LoVo (cell line): ENCODE measurements at regions not wholly inside any gene's neighbourhood (a gene's known extent, or its start where the extent isn't known, plus 50 kb on each side); places are given as distances from the start of the nearest gene placed in this dataset.

Experiments used
- DNase-seq: peaks from one replicate; pipeline ENCODE4 v3.0.0-alpha.2; 2016; ENCODE audit warnings: low spot score

GRCh38 chr15:61682891-61683735 lies 377.1 kb downstream of the VPS13C start:
- no peak for DNase-seq

- DNase-seq, result no peak
These were observed 378.6 kb downstream of the VPS13C start for GRCh38 chr15:61681676-61682075.

GRCh38 chr15:61681038-61681418 lies 379.2 kb downstream of the VPS13C start:
- no peak for DNase-seq

GRCh38 chr15:61680260-61681037 lies 379.8 kb downstream of the VPS13C start:
- no peak for DNase-seq

- DNase-seq, result no peak
These were observed 388.5 kb downstream of the VPS13C start for GRCh38 chr15:61671736-61672135.

GRCh38 chr15:61668444-61668843 lies 391.8 kb downstream of the VPS13C start:
- DNase-seq, result no peak

- no peak for DNase-seq
These were observed 398.5 kb downstream of the VPS13C start for GRCh38 chr15:61661791-61662190.

- DNase-seq, result no peak
These were observed 399.7 kb downstream of the VPS13C start for GRCh38 chr15:61660579-61660978.

GRCh38 chr15:61659566-61660190 lies 400.6 kb downstream of the VPS13C start:
- DNase-seq, result no peak

GRCh38 chr15:61657461-61657860 lies 402.8 kb downstream of the VPS13C start:
- DNase-seq, result no peak

GRCh38 chr15:61656391-61656790 lies 403.9 kb downstream of the VPS13C start:
- no peak for DNase-seq

- no peak for DNase-seq
These were observed 404.4 kb downstream of the VPS13C start for GRCh38 chr15:61655881-61656280.

GRCh38 chr15:61654918-61655317 lies 405.3 kb downstream of the VPS13C start:
- DNase-seq, result no peak

- no peak for DNase-seq
These were observed 406.1 kb downstream of the VPS13C start for GRCh38 chr15:61654002-61654740.

GRCh38 chr15:61653110-61653509 lies 407.1 kb downstream of the VPS13C start:
- no peak for DNase-seq

GRCh38 chr15:61651267-61651666 lies 409.0 kb downstream of the VPS13C start:
- no peak for DNase-seq

GRCh38 chr15:61649046-61649445 lies 411.2 kb downstream of the VPS13C start:
- no peak for DNase-seq

GRCh38 chr15:61644550-61644949 lies 415.4 kb upstream of the RORA start:
- DNase-seq, result no peak

- DNase-seq, result no peak
These were observed 412.5 kb upstream of the RORA start for GRCh38 chr15:61641645-61642044.

GRCh38 chr15:61640756-61641155 lies 411.7 kb upstream of the RORA start:
- no peak for DNase-seq

- DNase-seq, result no peak
These were observed 410.4 kb upstream of the RORA start for GRCh38 chr15:61639491-61639890.

- no peak for DNase-seq
These were observed 405.7 kb upstream of the RORA start for GRCh38 chr15:61634837-61635236.
